HG02571 (cell line): ENCODE measurements at regions not wholly inside any gene's neighbourhood (a gene's known extent, or its start where the extent isn't known, plus 50 kb on each side); places are given as distances from the start of the nearest gene placed in this dataset.

Experiments used
- ATAC-seq: cut with Tn5 transposase; IDR thresholded peaks from one replicate; pipeline ENCODE4 v1.9.1; 2021; ENCODE audit warnings: mild to moderate bottlenecking, moderate library complexity; ENCODE audit not compliant: unreplicated experiment

- ATAC-seq, result no peak
Observed at GRCh38 chr13:73901324-73902068, 232.7 kb downstream of the KLF12 start.

GRCh38 chr13:73900591-73900990 is 233.6 kb downstream of the KLF12 start:
- no peak for ATAC-seq

GRCh38 chr13:73898899-73899298 is 235.3 kb downstream of the KLF12 start:
- no peak for ATAC-seq

- no peak for ATAC-seq
Observed at GRCh38 chr13:73898276-73898675, 235.9 kb downstream of the KLF12 start.

- no peak for ATAC-seq
Observed at GRCh38 chr13:73894995-73895571, 239.1 kb downstream of the KLF12 start.

- ATAC-seq, result no peak
Observed at GRCh38 chr13:73893833-73894232, 240.4 kb downstream of the KLF12 start.

- no peak for ATAC-seq
Observed at GRCh38 chr13:73891805-73892204, 242.4 kb downstream of the KLF12 start.

GRCh38 chr13:73883162-73883561 is 251.0 kb downstream of the KLF12 start:
- ATAC-seq, result no peak

GRCh38 chr13:73880365-73880764 is 253.8 kb downstream of the KLF12 start:
- ATAC-seq, result no peak

- no peak for ATAC-seq
Observed at GRCh38 chr13:73879346-73880015, 254.7 kb downstream of the KLF12 start.

GRCh38 chr13:73877399-73877798 is 256.8 kb downstream of the KLF12 start:
- ATAC-seq, result no peak

GRCh38 chr13:73876323-73876722 is 257.9 kb downstream of the KLF12 start:
- ATAC-seq, result no peak

GRCh38 chr13:73873940-73874830 is 260.0 kb downstream of the KLF12 start:
- ATAC-seq, result no peak

GRCh38 chr13:73872397-73872796 is 261.8 kb downstream of the KLF12 start:
- no peak for ATAC-seq

- ATAC-seq, result no peak
Observed at GRCh38 chr13:73870970-73871935, 263.0 kb downstream of the KLF12 start.

- no peak for ATAC-seq
Observed at GRCh38 chr13:73870036-73870741, 264.0 kb downstream of the KLF12 start.

- ATAC-seq, result no peak
Observed at GRCh38 chr13:73865027-73865426, 269.2 kb downstream of the KLF12 start.

GRCh38 chr13:73861136-73861535 is 273.1 kb downstream of the KLF12 start:
- ATAC-seq, result no peak

- no peak for ATAC-seq
Observed at GRCh38 chr13:73860501-73860900, 273.7 kb downstream of the KLF12 start.
